Common myeloid progenitor, CD34-positive (primary cell): ENCODE measurements at regions not wholly inside any gene's neighbourhood (a gene's known extent, or its start where the extent isn't known, plus 50 kb on each side); places are given as distances from the start of the nearest gene placed in this dataset.

Experiments used
- CTCF ChIA-PET: fragments of 350-600 bp; sonication (Branson Sonifier 250); formaldehyde crosslinking; loops from one replicate; lab custom pipeline; 2021; ENCODE audit warnings: antibody characterized with exemption; lab: Charles Lee
- POLR2A ChIA-PET: fragments of 350-600 bp; sonication (Branson Sonifier 250); formaldehyde crosslinking; loops from one replicate; lab custom pipeline; 2021; ENCODE audit warnings: antibody characterized with exemption; lab: Charles Lee
- DNase-seq, 3 donors: peaks; one replicate each; pipeline versions ENCODE4 v3.0.0 to v3.0.0-alpha.2; 2013
- H3K27ac ChIP-seq, 2 experiments: 1 replicate in 1 of 2; 2 replicates in 1 of 2; pipeline ENCODE4 v1.7.0; 2013; ENCODE audit warnings: inconsistent platforms in 2 of 2, low read length in 2 of 2, mild to moderate bottlenecking in 2 of 2, low read depth in 1 of 2, moderate library complexity in 1 of 2; ENCODE audit not compliant: severe bottlenecking in 2 of 2, insufficient read depth in 1 of 2, poor library complexity in 1 of 2
- H3K27me3 ChIP-seq, 5 experiments: replicated peaks in 2 of 5; 1 replicate in 3 of 5; 2 replicates in 2 of 5; pipeline versions ENCODE4 v1.6.1 to v1.7.0; 2013; ENCODE audit warnings: low read length in 4 of 5, mild to moderate bottlenecking in 2 of 5, moderate library complexity in 2 of 5, inconsistent platforms in 1 of 5; ENCODE audit not compliant: insufficient read depth in 5 of 5, control insufficient read depth in 4 of 5
- H3K36me3 ChIP-seq, 4 experiments: 1 replicate in 2 of 4; 2 replicates in 2 of 4; pipeline versions ENCODE4 v1.6.1 to v1.7.0; 2013; ENCODE audit warnings: low read length in 3 of 4, control low read depth in 1 of 4, mild to moderate bottlenecking in 1 of 4; ENCODE audit not compliant: control insufficient read depth in 4 of 4, insufficient read depth in 4 of 4
- H3K4me1 ChIP-seq, 4 experiments: 1 replicate in 3 of 4; 2 replicates in 1 of 4; pipeline versions ENCODE4 v1.6.1 to v1.7.1; 2013; ENCODE audit warnings: low read length in 3 of 4, mild to moderate bottlenecking in 3 of 4, control low read depth in 1 of 4, inconsistent platforms in 1 of 4, moderate library complexity in 1 of 4; ENCODE audit not compliant: control insufficient read depth in 4 of 4, insufficient read depth in 4 of 4; ENCODE audit errors: control extremely low read depth in 1 of 4
- H3K4me3 ChIP-seq, 7 experiments: 1 replicate in 4 of 7; 2 replicates in 3 of 7; pipeline versions ENCODE4 v1.5.1 to v1.7.0; 2013; ENCODE audit warnings: mild to moderate bottlenecking in 7 of 7, low read length in 6 of 7, moderate library complexity in 6 of 7, inconsistent platforms in 2 of 7, low read depth in 2 of 7, control low read depth in 1 of 7; ENCODE audit not compliant: insufficient read depth in 4 of 7, control insufficient read depth in 1 of 7; ENCODE audit errors: extremely low read depth in 1 of 7
- H3K9me3 ChIP-seq, 5 experiments: 1 replicate in 4 of 5; 2 replicates in 1 of 5; pipeline versions ENCODE4 v1.6.1 to v1.7.1; 2013; ENCODE audit warnings: low read length in 4 of 5, mild to moderate bottlenecking in 2 of 5, inconsistent platforms in 1 of 5, low read depth in 1 of 5, moderate library complexity in 1 of 5; ENCODE audit not compliant: control insufficient read depth in 4 of 5, insufficient read depth in 2 of 5; ENCODE audit errors: control extremely low read depth in 1 of 5
- WGBS: methylation state at CpG from one replicate; pipeline ENCODE4 v1.1.5; 2013; ENCODE audit not compliant: insufficient coverage; 5-methylcytosine and 5-hydroxymethylcytosine counted together

- POLR2A ChIA-PET, result no interaction called here
- no peak overlapping the region for H3K27ac ChIP-seq
- H3K36me3 ChIP-seq, result no peaks in the 10 kb centered on the region
- WGBS, result 95% methylated on average over 7 of the region's 7 CpGs
- H3K4me3 ChIP-seq, result no peak overlapping the region
- no peaks in the 10 kb centered on the region for H3K27me3 ChIP-seq
- peaks cover 0 to 4% (median 1%) of the 10 kb centered on the region in 5 experiments for H3K9me3 ChIP-seq
- H3K4me1 ChIP-seq, result no peaks in the 10 kb centered on the region
- CTCF ChIA-PET, result no interaction called here
- no peak for DNase-seq
Observed at GRCh38 chr21:18759267-18759666, 355.7 kb upstream of the TMPRSS15 start.

- no peaks in the 10 kb centered on the region for H3K27me3 ChIP-seq
- 98% methylated on average over 17 of the region's 17 CpGs for WGBS
- ChIA-PET CTCF (no interaction called here), POLR2A (no interaction called here)
- peaks cover 0 to 4% (median 0%) of the 10 kb centered on the region in 5 experiments for H3K9me3 ChIP-seq
- H3K4me1 ChIP-seq, result no peaks in the 10 kb centered on the region
- H3K36me3 ChIP-seq, result no peaks in the 10 kb centered on the region
- no peak overlapping the region for H3K4me3 ChIP-seq
- DNase-seq, result no peak
- H3K27ac ChIP-seq, result no peak overlapping the region
Observed at GRCh38 chr21:18759751-18760161, 356.2 kb upstream of the TMPRSS15 start.

- H3K27ac ChIP-seq, result no peak overlapping the region
- DNase-seq, result no peak
- WGBS, result 96% methylated on average over 3 of the region's 5 CpGs
- peaks cover 0 to 4% (median 0%) of the 10 kb centered on the region in 5 experiments for H3K9me3 ChIP-seq
- no peaks in the 10 kb centered on the region for H3K27me3 ChIP-seq
- no peaks in the 10 kb centered on the region for H3K4me1 ChIP-seq
- no peak overlapping the region for H3K4me3 ChIP-seq
- CTCF ChIA-PET, result no interaction called here
- H3K36me3 ChIP-seq, result no peaks in the 10 kb centered on the region
- POLR2A ChIA-PET, result no interaction called here
Observed at GRCh38 chr21:18760247-18760646, 356.7 kb upstream of the TMPRSS15 start.

- ChIA-PET POLR2A (no interaction called here), CTCF (no interaction called here)
- 95% methylated on average over 15 of the region's 15 CpGs for WGBS
Observed at GRCh38 chr21:18764720-18765119, 361.1 kb upstream of the TMPRSS15 start.

GRCh38 chr21:18769599-18769998, 366.0 kb upstream of the TMPRSS15 start:
- Histone ChIP-seq H3K4me1 (no peaks in the 10 kb centered on the region), H3K27ac (no peak overlapping the region), H3K36me3 (no peaks in the 10 kb centered on the region), H3K9me3 (peaks cover 0 to 3% (median 0%) of the 10 kb centered on the region in 5 experiments), H3K27me3 (no peaks in the 10 kb centered on the region), H3K4me3 (no peak overlapping the region)
- POLR2A ChIA-PET, result no interaction called here
- DNase-seq, result no peak
- 80% methylated on average over 1 of the region's 2 CpGs for WGBS
- CTCF ChIA-PET, result no interaction called here

More at GRCh38 chr21:18764720-18765119, 361.1 kb upstream of the TMPRSS15 start:
- no peak overlapping the region for H3K4me3 ChIP-seq
- no peak overlapping the region for H3K27ac ChIP-seq
- H3K9me3 ChIP-seq, result peaks cover 0 to 2% (median 0%) of the 10 kb centered on the region in 5 experiments
- DNase-seq, result no peak
- H3K4me1 ChIP-seq, result no peaks in the 10 kb centered on the region
- H3K27me3 ChIP-seq, result no peaks in the 10 kb centered on the region
- no peaks in the 10 kb centered on the region for H3K36me3 ChIP-seq

GRCh38 chr21:18771845-18772380, 368.3 kb upstream of the TMPRSS15 start:
- 93% methylated on average over 3 of the region's 4 CpGs for WGBS
- CTCF ChIA-PET, result no interaction called here
- Histone ChIP-seq H3K9me3 (peaks cover 0 to 5% (median 0%) of the 10 kb centered on the region in 5 experiments), H3K4me3 (no peak overlapping the region), H3K27me3 (no peaks in the 10 kb centered on the region), H3K4me1 (no peaks in the 10 kb centered on the region), H3K27ac (no peak overlapping the region), H3K36me3 (no peaks in the 10 kb centered on the region)
- POLR2A ChIA-PET, result no interaction called here
- DNase-seq, result no peak

- Histone ChIP-seq H3K27me3 (no peaks in the 10 kb centered on the region), H3K27ac (no peak overlapping the region), H3K36me3 (no peaks in the 10 kb centered on the region), H3K4me3 (no peak overlapping the region), H3K4me1 (no peaks in the 10 kb centered on the region), H3K9me3 (peaks cover 0 to 5% (median 0%) of the 10 kb centered on the region in 5 experiments)
- DNase-seq, result no peak
- CTCF ChIA-PET, result no interaction called here
- POLR2A ChIA-PET, result no interaction called here
- 92% methylated on average over 2 of the region's 2 CpGs for WGBS
Observed at GRCh38 chr21:18772404-18772803, 368.8 kb upstream of the TMPRSS15 start.
